ENCODE measurements at regions not wholly inside any gene's neighbourhood (a gene's known extent, or its start where the extent isn't known, plus 50 kb on each side); places are given as distances from the start of the nearest gene placed in this dataset.
"Not testable (repeated sequence)": the region's sequence is repeated elsewhere in the genome, so short reads cannot be mapped to it uniquely, and the experiment has no call there.

- DNase-seq = no peak
Observed at GRCh38 chr4:123232439-123232838, 164.2 kb upstream of the SPRY1 start.

GRCh38 chr4:123233136-123233768 lies 163.3 kb upstream of the SPRY1 start:
- DNase-seq = no peak

GRCh38 chr4:123234955-123235354 lies 161.6 kb upstream of the SPRY1 start:
- DNase-seq = no peak

- DNase-seq = no peak
Observed at GRCh38 chr4:123235431-123235830, 161.2 kb upstream of the SPRY1 start.

GRCh38 chr4:123236606-123237005 lies 160.0 kb upstream of the SPRY1 start:
- no peak for DNase-seq

GRCh38 chr4:123240286-123240685 lies 156.3 kb upstream of the SPRY1 start:
- not testable (repeated sequence) for DNase-seq

- DNase-seq = not testable (repeated sequence)
Observed at GRCh38 chr4:123243220-123243619, 153.4 kb upstream of the SPRY1 start.

- no peak for DNase-seq
Observed at GRCh38 chr4:123244137-123244536, 152.5 kb upstream of the SPRY1 start.

GRCh38 chr4:123246085-123246484 lies 150.5 kb upstream of the SPRY1 start:
- DNase-seq = no peak

GRCh38 chr4:123248085-123248659 lies 148.4 kb upstream of the SPRY1 start:
- no peak for DNase-seq

- no peak for DNase-seq
Observed at GRCh38 chr4:123249821-123250220, 146.8 kb upstream of the SPRY1 start.

GRCh38 chr4:123250843-123251242 lies 145.8 kb upstream of the SPRY1 start:
- no peak for DNase-seq

- DNase-seq = no peak
Observed at GRCh38 chr4:123255971-123256370, 140.6 kb upstream of the SPRY1 start.

GRCh38 chr4:123256901-123257300 lies 139.7 kb upstream of the SPRY1 start:
- no peak for DNase-seq

GRCh38 chr4:123257591-123257990 lies 139.0 kb upstream of the SPRY1 start:
- no peak for DNase-seq

- no peak for DNase-seq
Observed at GRCh38 chr4:123259676-123260646, 136.6 kb upstream of the SPRY1 start.

GRCh38 chr4:123260653-123261052 lies 135.9 kb upstream of the SPRY1 start:
- no peak for DNase-seq

GRCh38 chr4:123262080-123262479 lies 134.5 kb upstream of the SPRY1 start:
- no peak for DNase-seq

GRCh38 chr4:123265443-123265842 lies 131.2 kb upstream of the SPRY1 start:
- no peak for DNase-seq

GRCh38 chr4:123266221-123266620 lies 130.4 kb upstream of the SPRY1 start:
- no peak for DNase-seq

- no peak for DNase-seq
Observed at GRCh38 chr4:123278755-123279154, 117.8 kb upstream of the SPRY1 start.

- no peak for DNase-seq
Observed at GRCh38 chr4:123283371-123283895, 113.2 kb upstream of the SPRY1 start.

GRCh38 chr4:123284168-123284567 lies 112.4 kb upstream of the SPRY1 start:
- DNase-seq = no peak

Data from activated effector memory CD4-positive, alpha-beta T cell treated with anti-CD3 and anti-CD28 coated beads, Interleukin-2, amount 50 U/mL, for 16 hours (primary cell).